OCI-M1 (cell line): ENCODE measurements at regions not wholly inside any gene's neighbourhood (a gene's known extent, or its start where the extent isn't known, plus 50 kb on each side); places are given as distances from the start of the nearest gene placed in this dataset.
A peak's percentile ranks its signal among the peaks of the same experiment; 100 is the strongest.
"Not testable (repeated sequence)": the region's sequence is repeated elsewhere in the genome, so short reads cannot be mapped to it uniquely, and the experiment has no call there.

Source experiments
- DNase-seq: peaks from one replicate; lab custom pipeline; 2025; lab: John Stamatoyannopoulos, UW

GRCh38 chr9:102362470-102363132 lies 624.2 kb upstream of the GRIN3A start:
- peak; percentile 28 for DNase-seq

- DNase-seq: peak; percentile 58
Measured at GRCh38 chr9:102360846-102361245, 622.4 kb upstream of the GRIN3A start.

DNA sequence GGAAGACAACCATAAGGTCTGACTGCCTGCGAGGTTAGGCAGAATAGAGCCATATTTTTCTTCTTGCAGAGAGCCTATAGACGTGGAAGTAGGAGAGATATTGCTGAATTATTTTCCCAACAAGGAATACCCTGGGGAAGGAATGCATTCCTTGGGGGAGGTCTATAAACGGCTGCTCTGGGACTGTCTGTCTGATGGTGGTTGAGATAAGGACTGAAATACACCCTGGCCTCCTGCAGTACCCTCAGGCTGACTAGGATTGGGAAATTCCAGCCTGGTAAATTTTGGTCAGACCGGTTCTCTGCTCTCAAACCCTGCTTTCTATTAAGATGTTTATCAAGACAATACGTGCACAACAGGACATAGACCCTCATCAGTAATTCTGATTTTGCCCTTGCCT lies 617.5 kb upstream of the GRIN3A start:
- DNase-seq: no peak

GRCh38 chr9:102354041-102354440 lies 615.6 kb upstream of the GRIN3A start:
- no peak for DNase-seq

GRCh38 chr9:102337471-102337870 lies 599.0 kb upstream of the GRIN3A start:
- not testable (repeated sequence) for DNase-seq

DNA sequence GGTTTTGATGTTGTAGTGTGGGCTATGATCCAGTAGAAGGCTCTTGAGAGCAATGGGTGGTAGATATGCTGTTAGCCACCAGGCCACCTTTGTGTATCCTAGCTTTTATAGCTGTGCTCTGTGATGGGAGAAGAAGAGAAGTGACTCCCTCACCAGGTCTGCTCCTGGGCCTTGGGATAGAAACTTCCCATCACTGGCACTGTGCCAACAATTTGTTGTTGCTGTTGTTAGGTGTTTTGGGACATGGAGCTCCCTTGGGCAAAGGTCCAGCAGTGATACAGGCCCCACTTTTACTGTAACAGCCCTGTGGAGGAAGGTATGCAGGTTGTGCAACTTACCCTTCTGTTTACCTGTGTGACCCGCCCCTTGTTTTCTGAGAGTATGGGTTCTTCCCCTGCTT lies 570.9 kb upstream of the GRIN3A start:
- no peak for DNase-seq

- DNase-seq: no peak
Measured at GRCh38 chr9:102295188-102295587, 556.7 kb upstream of the GRIN3A start.

- no peak for DNase-seq
Measured at GRCh38 chr9:102273952-102274351, 535.5 kb upstream of the GRIN3A start.

DNA sequence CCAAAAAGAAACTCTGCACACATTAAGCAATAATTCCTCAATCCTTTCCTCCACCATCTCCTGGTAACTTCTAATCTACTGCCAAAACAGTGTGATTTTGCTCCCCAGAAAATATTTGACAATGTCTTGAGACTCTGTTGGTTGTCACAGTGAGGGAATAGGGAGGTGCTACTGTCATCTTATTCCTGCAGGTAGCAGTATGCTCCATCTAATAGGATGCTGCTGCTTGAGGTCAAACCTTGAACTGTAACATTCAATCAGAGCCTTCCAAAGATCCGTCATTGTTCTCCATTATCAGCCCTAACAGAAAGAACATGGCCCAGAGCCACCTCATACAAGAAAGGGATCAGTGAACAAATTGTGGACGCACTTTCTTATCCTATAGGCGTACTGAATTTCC lies 514.7 kb upstream of the GRIN3A start:
- DNase-seq: no peak

DNA sequence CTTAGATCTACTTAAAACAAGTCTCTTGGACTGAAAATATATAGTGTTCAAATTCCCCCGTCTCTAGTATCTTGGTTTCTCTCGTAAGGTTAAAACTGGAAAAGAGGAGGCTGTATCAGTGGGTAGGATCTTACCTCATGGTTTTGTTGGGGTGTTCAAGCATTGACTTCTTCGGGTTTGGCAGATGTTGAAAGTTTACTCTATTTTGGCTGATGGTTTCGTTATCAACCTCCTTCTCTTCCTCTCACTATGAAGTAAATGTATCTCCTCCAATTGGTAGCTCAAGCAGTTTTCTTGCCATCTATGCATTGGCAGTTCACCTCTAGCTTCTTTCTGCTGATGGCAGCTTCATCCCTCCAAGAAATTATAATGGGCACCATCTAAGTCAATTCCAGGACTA lies 506.5 kb upstream of the GRIN3A start:
- DNase-seq: no peak

DNA sequence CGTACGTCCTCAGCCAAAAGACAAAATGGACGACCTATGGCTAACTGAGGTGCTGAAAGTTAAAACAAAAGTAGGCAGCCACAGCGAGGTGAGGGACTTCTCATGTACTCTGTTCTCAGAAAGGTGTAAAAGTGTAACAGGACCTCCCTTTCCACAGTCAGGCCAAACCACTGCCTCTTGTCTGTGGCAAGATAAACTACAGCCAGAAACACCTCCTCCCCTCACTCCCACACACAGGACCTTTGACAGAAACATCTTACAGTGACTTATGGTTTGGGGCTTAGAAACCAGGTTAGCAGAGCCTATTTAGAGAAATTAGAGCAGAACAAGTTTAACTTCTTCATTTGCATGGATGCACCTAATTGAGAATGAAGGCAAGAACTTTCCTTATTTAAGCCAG lies 499.1 kb upstream of the GRIN3A start:
- peak; percentile 85 for DNase-seq

GRCh38 chr9:102237094-102237493 lies 498.6 kb upstream of the GRIN3A start:
- DNase-seq: peak; percentile 63

DNA sequence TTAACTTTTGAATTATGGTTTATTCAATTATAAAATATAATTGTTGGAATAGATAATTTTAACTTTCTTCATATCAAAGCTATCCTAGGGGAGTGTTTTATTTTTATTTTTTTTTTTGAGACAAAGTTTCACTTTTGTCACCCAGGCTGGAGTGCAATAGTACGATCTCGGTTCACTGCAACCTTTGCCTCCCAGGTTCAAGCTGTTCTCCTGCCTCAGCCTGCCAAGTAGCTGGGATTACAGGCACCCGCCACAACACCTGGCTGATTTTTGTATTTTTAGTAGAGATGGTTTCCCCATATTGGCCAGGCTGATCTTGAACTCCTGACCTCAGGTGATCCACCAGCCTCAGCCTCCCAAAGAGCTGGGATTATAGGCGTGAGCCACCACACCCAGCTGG lies 489.0 kb upstream of the GRIN3A start:
- DNase-seq: not testable (repeated sequence)

DNA sequence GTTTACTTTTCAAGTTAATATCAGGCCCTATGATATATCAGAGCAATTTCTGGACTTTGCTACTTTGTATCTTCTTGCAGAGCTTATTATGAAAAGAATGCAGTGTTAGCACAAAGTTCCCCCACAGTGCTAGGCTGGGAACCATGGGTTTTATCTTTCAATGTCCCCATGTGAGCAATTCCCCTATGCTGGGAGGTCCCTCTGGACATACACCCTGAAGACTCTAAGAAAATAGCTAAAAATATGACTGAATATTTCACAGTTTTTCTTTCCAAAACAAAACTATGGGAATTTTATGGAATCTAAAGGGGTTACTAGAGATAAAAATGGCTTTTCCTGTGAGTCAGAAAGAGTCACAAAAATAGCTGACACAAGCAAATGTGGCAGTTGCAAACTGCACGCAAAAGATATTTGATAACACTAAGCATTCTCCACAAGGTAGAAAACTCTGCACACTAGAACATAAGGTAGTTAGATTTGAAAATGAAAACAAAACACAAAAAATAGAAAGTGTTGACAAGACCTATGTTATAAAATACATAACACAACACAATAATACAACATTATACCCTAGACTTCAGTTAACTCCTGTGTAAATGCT lies 487.5 kb upstream of the GRIN3A start:
- peak; percentile 54 for DNase-seq

DNA sequence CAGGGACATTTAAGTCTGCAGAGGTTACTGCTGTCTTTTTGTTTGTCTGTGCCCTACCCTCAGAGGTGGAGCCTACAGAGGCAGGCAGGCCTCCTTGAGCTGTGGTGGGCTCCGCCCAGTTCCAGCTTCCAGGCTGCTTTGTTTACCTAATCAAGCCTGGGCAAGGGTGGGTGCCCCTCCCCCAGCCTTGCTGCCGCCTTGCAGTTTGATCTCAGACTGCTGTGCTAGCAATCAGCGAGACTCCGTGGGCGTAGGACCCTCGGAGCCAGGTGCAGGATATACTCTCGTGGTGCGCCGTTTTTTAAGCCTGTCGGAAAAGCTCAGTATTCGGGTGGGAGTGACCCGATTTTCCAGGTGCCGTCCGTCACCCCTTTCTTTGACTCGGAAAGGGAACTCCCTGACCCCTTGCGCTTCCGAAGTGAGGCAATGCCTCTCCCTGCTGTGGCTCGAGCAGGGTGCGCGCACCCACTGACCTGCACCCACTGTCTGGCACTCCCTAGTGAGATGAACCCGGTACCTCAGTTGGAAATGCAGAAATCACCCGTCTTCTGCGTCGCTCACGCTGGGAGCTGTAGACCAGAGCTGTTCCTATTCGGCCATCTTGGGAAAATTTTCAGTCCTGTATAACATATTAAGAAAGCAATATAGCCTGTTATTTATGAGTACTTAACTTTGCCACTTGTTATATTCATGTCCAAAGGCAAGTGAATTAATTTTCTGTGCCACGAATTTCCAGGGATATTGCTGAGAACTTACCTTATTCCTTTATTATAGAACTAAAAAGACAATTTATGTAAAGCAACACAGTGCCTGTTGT lies 485.1 kb upstream of the GRIN3A start:
- not testable (repeated sequence) for DNase-seq

GRCh38 chr9:102209176-102209575 lies 470.7 kb upstream of the GRIN3A start:
- no peak for DNase-seq

- no peak for DNase-seq
Measured at GRCh38 chr9:102206432-102206831, 468.0 kb upstream of the GRIN3A start.

- DNase-seq: no peak
Measured at GRCh38 chr9:102205251-102205650, 466.8 kb upstream of the GRIN3A start.

- DNase-seq: no peak
Measured at GRCh38 chr9:102202126-102202525, 463.7 kb upstream of the GRIN3A start.

DNA sequence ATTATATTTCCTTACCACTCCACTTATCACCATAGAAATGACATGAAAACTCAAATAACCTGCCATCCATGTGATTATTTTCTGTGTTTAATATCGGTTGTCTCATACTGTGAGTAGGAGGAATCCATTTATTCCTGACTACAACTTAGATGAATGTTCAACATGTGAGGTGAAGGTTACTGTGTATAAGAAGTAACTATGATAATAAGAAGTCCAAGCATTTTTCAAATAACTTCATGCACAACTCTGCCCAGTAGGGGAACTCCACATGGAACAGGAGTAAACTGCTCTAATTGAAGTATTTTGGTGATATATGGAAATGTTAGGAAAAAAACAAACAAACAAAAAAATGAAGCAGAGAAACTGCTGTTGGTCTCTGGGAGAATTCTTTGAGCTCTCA lies 447.5 kb upstream of the GRIN3A start:
- no peak for DNase-seq

GRCh38 chr9:102185371-102185770 lies 446.9 kb upstream of the GRIN3A start:
- no peak for DNase-seq

GRCh38 chr9:102178811-102179210 lies 440.4 kb upstream of the GRIN3A start:
- DNase-seq: no peak

DNA sequence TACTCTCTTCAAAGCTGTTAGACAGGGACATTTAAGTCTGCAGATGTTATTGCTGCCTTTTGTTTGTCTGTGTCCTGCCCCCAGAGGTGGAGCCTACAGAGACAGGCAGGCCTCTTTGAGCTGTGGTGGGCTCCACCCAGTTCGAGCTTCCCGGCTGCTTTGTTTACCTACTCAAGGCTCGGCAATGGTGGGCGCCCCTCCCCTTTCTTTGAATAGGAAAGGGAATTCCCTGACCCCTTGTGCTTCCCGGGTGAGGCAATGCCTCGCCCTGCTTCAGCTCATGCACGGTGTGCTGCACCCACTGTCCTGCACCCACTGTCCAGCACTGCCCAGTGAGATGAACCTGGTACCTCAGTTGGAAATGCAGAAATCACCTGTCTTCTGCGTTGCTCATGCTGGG lies 435.8 kb upstream of the GRIN3A start:
- DNase-seq: not testable (repeated sequence)
